ENCODE measurements at regions not wholly inside any gene's neighbourhood (a gene's known extent, or its start where the extent isn't known, plus 50 kb on each side); places are given as distances from the start of the nearest gene placed in this dataset.

DNA sequence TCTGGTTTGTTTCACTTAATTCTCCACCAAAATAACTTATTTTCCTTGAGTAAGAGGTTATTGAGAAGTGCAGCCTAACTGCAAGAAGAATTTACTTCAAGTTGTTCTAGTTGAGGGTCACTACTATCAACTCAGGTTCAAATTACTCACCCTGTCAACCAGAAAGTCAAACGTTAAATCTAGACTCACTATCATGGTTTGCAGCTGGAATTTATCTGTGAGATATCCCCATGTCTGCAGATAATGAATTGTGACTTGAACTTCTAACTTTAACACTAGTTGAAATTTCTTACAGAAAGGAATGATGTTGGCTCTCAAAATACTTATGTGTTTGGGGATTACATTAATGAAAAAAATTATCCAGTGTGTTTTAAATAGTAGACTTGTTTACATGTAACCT is 1145.7 kb upstream of the NXPH2 start:
- no peak for TF ChIP-seq POLR2A (IDR thresholded peaks at IDR 0.05; ENCODE audit: low read depth, low read length)
- TF ChIP-seq, protein P1, sequence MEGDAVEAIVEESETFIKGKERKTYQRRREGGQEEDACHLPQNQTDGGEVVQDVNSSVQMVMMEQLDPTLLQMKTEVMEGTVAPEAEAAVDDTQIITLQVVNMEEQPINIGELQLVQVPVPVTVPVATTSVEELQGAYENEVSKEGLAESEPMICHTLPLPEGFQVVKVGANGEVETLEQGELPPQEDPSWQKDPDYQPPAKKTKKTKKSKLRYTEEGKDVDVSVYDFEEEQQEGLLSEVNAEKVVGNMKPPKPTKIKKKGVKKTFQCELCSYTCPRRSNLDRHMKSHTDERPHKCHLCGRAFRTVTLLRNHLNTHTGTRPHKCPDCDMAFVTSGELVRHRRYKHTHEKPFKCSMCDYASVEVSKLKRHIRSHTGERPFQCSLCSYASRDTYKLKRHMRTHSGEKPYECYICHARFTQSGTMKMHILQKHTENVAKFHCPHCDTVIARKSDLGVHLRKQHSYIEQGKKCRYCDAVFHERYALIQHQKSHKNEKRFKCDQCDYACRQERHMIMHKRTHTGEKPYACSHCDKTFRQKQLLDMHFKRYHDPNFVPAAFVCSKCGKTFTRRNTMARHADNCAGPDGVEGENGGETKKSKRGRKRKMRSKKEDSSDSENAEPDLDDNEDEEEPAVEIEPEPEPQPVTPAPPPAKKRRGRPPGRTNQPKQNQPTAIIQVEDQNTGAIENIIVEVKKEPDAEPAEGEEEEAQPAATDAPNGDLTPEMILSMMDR (IDR thresholded peaks at IDR 0.05; ENCODE audit: extremely low read depth in 1 of 2, insufficient read depth in 1 of 2, low read depth in 1 of 2, low read length in 2 of 2), result no peak
- no peak for TF ChIP-seq FOS (IDR thresholded peaks at IDR 0.05; ENCODE audit: borderline replicate concordance, insufficient read depth, low read length)
